H9 (cell line): ENCODE measurements at regions not wholly inside any gene's neighbourhood (a gene's known extent, or its start where the extent isn't known, plus 50 kb on each side); places are given as distances from the start of the nearest gene placed in this dataset.
"Not testable (repeated sequence)": the region's sequence is repeated elsewhere in the genome, so short reads cannot be mapped to it uniquely, and the experiment has no call there.

Experiments used
- DNase-seq: peaks from one replicate; pipeline ENCODE4 v3.0.0-alpha.2; 2017
- H2AFZ ChIP-seq: one replicate; pipeline ENCODE4 v1.6.1; 2013; ENCODE audit warnings: mild to moderate bottlenecking, low read length, control low read depth, moderate library complexity
- H2AK5ac ChIP-seq: 2 replicates; pipeline ENCODE4 v1.6.1; 2013; ENCODE audit warnings: low read length, control low read depth, mixed read lengths; ENCODE audit not compliant: insufficient read length
- H2BK120ac ChIP-seq: one replicate; pipeline ENCODE4 v1.6.1; 2013; ENCODE audit warnings: low read depth, mild to moderate bottlenecking, low read length, control low read depth, inconsistent platforms; ENCODE audit not compliant: poor library complexity, severe bottlenecking
- H2BK12ac ChIP-seq: 2 replicates; pipeline ENCODE4 v1.6.1; 2013; ENCODE audit warnings: low read length, control low read depth, mixed read lengths, low read depth; ENCODE audit not compliant: insufficient read length
- H2BK15ac ChIP-seq: 2 replicates; pipeline ENCODE4 v1.6.1; 2013; ENCODE audit warnings: low read depth, low read length, control low read depth
- H2BK20ac ChIP-seq: one replicate; pipeline ENCODE4 v1.6.1; 2013; ENCODE audit warnings: low read depth, mild to moderate bottlenecking, low read length, control low read depth, inconsistent platforms; ENCODE audit not compliant: poor library complexity, severe bottlenecking
- H2BK5ac ChIP-seq: 2 replicates; pipeline ENCODE4 v1.6.1; 2013; ENCODE audit warnings: low read length, control low read depth, mixed read lengths; ENCODE audit not compliant: insufficient read length
- H3K14ac ChIP-seq: 2 replicates; pipeline ENCODE4 v1.6.1; 2013; ENCODE audit warnings: low read length, control low read depth; ENCODE audit not compliant: insufficient read depth
- H3K18ac ChIP-seq: 2 replicates; pipeline ENCODE4 v1.6.1; 2013; ENCODE audit warnings: low read depth, mild to moderate bottlenecking, mixed read lengths, low read length, control low read depth; ENCODE audit not compliant: insufficient read length
- H3K23ac ChIP-seq: 2 replicates; pipeline ENCODE4 v1.6.1; 2013; ENCODE audit warnings: low read length, control low read depth, mixed read lengths, low read depth; ENCODE audit not compliant: insufficient read length
- H3K23me2 ChIP-seq: 2 replicates; pipeline ENCODE4 v1.6.1; 2013; ENCODE audit warnings: low read depth, mild to moderate bottlenecking, mixed read lengths, low read length, control low read depth; ENCODE audit not compliant: insufficient read length, poor library complexity, severe bottlenecking
- H3K27ac ChIP-seq: 2 replicates; pipeline ENCODE4 v1.5.1; 2013; ENCODE audit warnings: low read length, control low read depth, mixed read lengths, low read depth; ENCODE audit not compliant: insufficient read length
- H3K27me3 ChIP-seq: 2 replicates; pipeline ENCODE4 v1.6.1; 2013; ENCODE audit warnings: low read length, control low read depth, inconsistent platforms; ENCODE audit not compliant: insufficient read depth
- H3K4ac ChIP-seq: 2 replicates; pipeline ENCODE4 v1.6.1; 2013; ENCODE audit warnings: low read depth, mild to moderate bottlenecking, control low read depth, inconsistent platforms, low read length, moderate library complexity
- H3K4me1 ChIP-seq: 2 replicates; pipeline ENCODE4 v1.6.1; 2013; ENCODE audit warnings: low read length, control low read depth, inconsistent platforms; ENCODE audit not compliant: insufficient read depth
- H3K4me2 ChIP-seq: 2 replicates; pipeline ENCODE4 v1.6.1; 2013; ENCODE audit warnings: low read length, control low read depth, mixed read lengths; ENCODE audit not compliant: insufficient read length, insufficient read depth
- H3K56ac ChIP-seq: 2 replicates; pipeline ENCODE4 v1.6.1; 2013; ENCODE audit warnings: low read depth, mild to moderate bottlenecking, mixed read lengths, low read length, control low read depth; ENCODE audit not compliant: insufficient read length
- H3K79me1 ChIP-seq: 2 replicates; pipeline ENCODE4 v1.6.1; 2013; ENCODE audit warnings: low read depth, mild to moderate bottlenecking, moderate library complexity, low read length, control low read depth, inconsistent platforms; ENCODE audit not compliant: insufficient read depth, poor library complexity, severe bottlenecking
- H3K79me2 ChIP-seq: 2 replicates; pipeline ENCODE4 v1.6.1; 2013; ENCODE audit warnings: low read length, control low read depth, inconsistent platforms; ENCODE audit not compliant: insufficient read depth
- H3K9ac ChIP-seq: 2 replicates; pipeline ENCODE4 v1.6.1; 2013; ENCODE audit warnings: low read length, control low read depth, mixed read lengths; ENCODE audit not compliant: insufficient read length; ENCODE audit errors: extremely low read depth
- H3K9me3 ChIP-seq: one replicate; pipeline ENCODE4 v1.6.1; 2013; ENCODE audit warnings: low read depth, low read length, inconsistent platforms; ENCODE audit not compliant: control insufficient read depth
- H3T11ph ChIP-seq: one replicate; pipeline ENCODE4 v1.6.1; 2013; ENCODE audit warnings: mild to moderate bottlenecking, low read length, control low read depth, inconsistent platforms
- H4K20me1 ChIP-seq: one replicate; pipeline ENCODE4 v1.6.1; 2013; ENCODE audit not compliant: control insufficient read depth, insufficient read length, insufficient read depth
- H4K5ac ChIP-seq: 2 replicates; pipeline ENCODE4 v1.6.1; 2013; ENCODE audit warnings: low read depth, mild to moderate bottlenecking, mixed read lengths, low read length, control low read depth; ENCODE audit not compliant: insufficient read length
- H4K8ac ChIP-seq: replicated peaks from 2 replicates; pipeline ENCODE4 v1.6.1; 2013; ENCODE audit warnings: low read length, control low read depth, mixed read lengths, low read depth; ENCODE audit not compliant: insufficient read length
- H4K91ac ChIP-seq: 2 replicates; pipeline ENCODE4 v1.6.1; 2013; ENCODE audit warnings: low read depth, mild to moderate bottlenecking, moderate library complexity, mixed read lengths, low read length, control low read depth; ENCODE audit not compliant: insufficient read length
- H3K27ac Mint-ChIP-seq, 3 experiments: 2 replicates in 2 of 3; 3 replicates in 1 of 3; pipeline ENCODE4 v1.8.0; 2020 to 2021; ENCODE audit warnings: mixed read lengths in 3 of 3, mild to moderate bottlenecking in 1 of 3, moderate library complexity in 1 of 3
- H3K27me3 Mint-ChIP-seq: 2 replicates; pipeline ENCODE4 v1.8.0; 2021; ENCODE audit warnings: low read depth, mild to moderate bottlenecking, moderate library complexity, mixed read lengths
- H3K36me3 Mint-ChIP-seq, 3 experiments: 2 replicates in 2 of 3; 3 replicates in 1 of 3; pipeline ENCODE4 v1.8.0; 2020 to 2021; ENCODE audit warnings: low read depth in 3 of 3, mixed read lengths in 3 of 3; ENCODE audit not compliant: insufficient read depth in 1 of 3
- H3K4me1 Mint-ChIP-seq, 2 experiments: 2 replicates each; pipeline ENCODE4 v1.8.0; 2020; ENCODE audit warnings: mixed read lengths in 2 of 2
- H3K4me3 Mint-ChIP-seq, 2 experiments: 2 replicates in 1 of 2; 3 replicates in 1 of 2; pipeline ENCODE4 v1.8.0; 2020 to 2021; ENCODE audit warnings: mild to moderate bottlenecking in 2 of 2, mixed read lengths in 2 of 2, moderate library complexity in 1 of 2
- H3K9me3 Mint-ChIP-seq, 2 experiments: 2 replicates in 1 of 2; 3 replicates in 1 of 2; pipeline ENCODE4 v1.8.0; 2020; ENCODE audit warnings: mild to moderate bottlenecking in 2 of 2, mixed read lengths in 2 of 2, moderate library complexity in 1 of 2
- WGBS: extraction: QIAGEN DNeasy Blood & Tissue Kit; methylation state at CpG from one replicate; pipeline ENCODE4 v1.1.7; 2013; ENCODE audit warnings: missing lambda C conversion rate, low lambda C conversion rate, mixed read lengths; ENCODE audit not compliant: insufficient read length; ENCODE audit errors: extremely low coverage; 5-methylcytosine and 5-hydroxymethylcytosine counted together

GRCh38 chr12:64552510-64552909 lies 57.8 kb upstream of the RASSF3 start:
- not testable (repeated sequence) for H3K23me2 ChIP-seq, H2BK20ac ChIP-seq, H3K36me3 Mint-ChIP-seq, H3K23ac ChIP-seq, H4K20me1 ChIP-seq, H2AK5ac ChIP-seq, H4K91ac ChIP-seq, H3K27me3 Mint-ChIP-seq, H3K27ac Mint-ChIP-seq, H2BK5ac ChIP-seq, H3K27ac ChIP-seq, H3K79me1 ChIP-seq, H3K4ac ChIP-seq, H3K4me3 Mint-ChIP-seq, H2BK120ac ChIP-seq, H4K5ac ChIP-seq, H3K18ac ChIP-seq, H2BK12ac ChIP-seq, H3K56ac ChIP-seq, H2AFZ ChIP-seq, H3K4me2 ChIP-seq, H3K27me3 ChIP-seq, H3K4me1 ChIP-seq, H3K9me3 ChIP-seq, H3K9me3 Mint-ChIP-seq, DNase-seq, H3K9ac ChIP-seq, H3K79me2 ChIP-seq, H2BK15ac ChIP-seq, H3K14ac ChIP-seq, H3T11ph ChIP-seq, H4K8ac ChIP-seq
- WGBS, result no CpG with 5 or more reads among the region's 7 CpGs
- H3K4me1 Mint-ChIP-seq, result peaks cover 6 to 12% of the 10 kb centered on the region in 2 experiments

DNA sequence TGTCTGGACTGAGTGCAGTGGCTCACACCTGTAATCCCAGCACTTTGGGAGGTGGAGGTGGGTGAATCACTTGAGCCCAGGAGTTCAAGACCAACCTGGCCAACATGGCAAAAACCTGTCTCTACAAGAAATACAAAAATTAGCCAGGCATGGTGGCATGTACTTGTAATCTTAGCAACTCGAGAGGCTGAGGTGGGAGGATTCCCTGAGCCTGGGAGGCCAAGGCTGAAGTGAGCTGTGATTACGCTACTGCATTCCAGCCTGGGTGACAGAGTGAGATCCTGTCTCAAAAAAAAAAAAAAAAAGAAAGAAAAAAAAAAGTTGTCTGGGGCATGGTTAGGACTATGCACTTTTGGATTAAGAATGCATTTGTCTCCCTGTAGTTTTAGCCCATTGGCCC lies 56.6 kb upstream of the RASSF3 start:
- H4K8ac ChIP-seq, H2AK5ac ChIP-seq, H3K27me3 Mint-ChIP-seq, H2BK5ac ChIP-seq, H3T11ph ChIP-seq, H3K23ac ChIP-seq, H2BK120ac ChIP-seq, H3K4me2 ChIP-seq, H3K27ac ChIP-seq, H4K91ac ChIP-seq, H4K20me1 ChIP-seq, H3K4me1 ChIP-seq, H3K9me3 Mint-ChIP-seq, H3K27ac Mint-ChIP-seq, H3K4me3 Mint-ChIP-seq, H3K79me1 ChIP-seq, H3K4ac ChIP-seq, H2BK20ac ChIP-seq, H3K27me3 ChIP-seq, H3K56ac ChIP-seq, H4K5ac ChIP-seq, H2BK12ac ChIP-seq, DNase-seq, H3K9ac ChIP-seq, H2BK15ac ChIP-seq, H3K14ac ChIP-seq, H3K18ac ChIP-seq, H3K9me3 ChIP-seq, H3K36me3 Mint-ChIP-seq, H2AFZ ChIP-seq, H3K79me2 ChIP-seq, H3K23me2 ChIP-seq: not testable (repeated sequence)
- peaks cover 6 to 12% of the 10 kb centered on the region in 2 experiments for H3K4me1 Mint-ChIP-seq
- no CpG with 5 or more reads among the region's 2 CpGs for WGBS
